IgD-negative memory B cell (primary cell): ENCODE measurements at regions not wholly inside any gene's neighbourhood (a gene's known extent, or its start where the extent isn't known, plus 50 kb on each side); places are given as distances from the start of the nearest gene placed in this dataset.
"Not testable (repeated sequence)": the region's sequence is repeated elsewhere in the genome, so short reads cannot be mapped to it uniquely, and the experiment has no call there.

ENCODE experiments used
- H3K27ac Mint-ChIP-seq, 3 donors: one replicate each; pipeline ENCODE4 v1.8.0; 2020 to 2022; ENCODE audit warnings: mild to moderate bottlenecking in 3 of 3, mixed read lengths in 3 of 3, moderate library complexity in 1 of 3
- H3K27me3 Mint-ChIP-seq: one replicate; pipeline ENCODE4 v1.8.0; 2021; ENCODE audit warnings: mixed read lengths
- H3K36me3 Mint-ChIP-seq: one replicate; pipeline ENCODE4 v1.8.0; 2020; ENCODE audit warnings: mild to moderate bottlenecking, mixed read lengths
- H3K4me1 Mint-ChIP-seq, 3 donors: one replicate each; pipeline ENCODE4 v1.8.0; 2020 to 2022; ENCODE audit warnings: mixed read lengths in 3 of 3, mild to moderate bottlenecking in 1 of 3
- H3K4me3 Mint-ChIP-seq, 4 donors: one replicate each; pipeline ENCODE4 v1.8.0; 2020 to 2022; ENCODE audit warnings: mild to moderate bottlenecking in 4 of 4, mixed read lengths in 4 of 4, moderate library complexity in 3 of 4
- H3K9me3 Mint-ChIP-seq, 3 donors: one replicate each; pipeline ENCODE4 v1.8.0; 2020 to 2021; ENCODE audit warnings: mixed read lengths in 3 of 3, mild to moderate bottlenecking in 1 of 3

- no peak overlapping the region for H3K4me3 Mint-ChIP-seq
- no peaks in the 10 kb centered on the region for H3K9me3 Mint-ChIP-seq
- H3K36me3 Mint-ChIP-seq, result peaks cover 6% of the 10 kb centered on the region
- H3K4me1 Mint-ChIP-seq, result peaks cover 0 to 6% (median 0%) of the 10 kb centered on the region in 3 donors
- no peak overlapping the region for H3K27ac Mint-ChIP-seq
- H3K27me3 Mint-ChIP-seq, result no peaks in the 10 kb centered on the region
Observed at GRCh38 chr2:113818382-113818951, 62.0 kb upstream of the SLC35F5 start.

GRCh38 chr2:113813396-113813795 is 57.0 kb upstream of the SLC35F5 start:
- H3K27me3 Mint-ChIP-seq, H3K4me3 Mint-ChIP-seq, H3K9me3 Mint-ChIP-seq, H3K36me3 Mint-ChIP-seq, H3K27ac Mint-ChIP-seq, H3K4me1 Mint-ChIP-seq: not testable (repeated sequence)

GRCh38 chr2:113812204-113812603 is 55.8 kb upstream of the SLC35F5 start:
- Mint-ChIP-seq H3K4me3 (no peak overlapping the region), H3K9me3 (peaks cover 0 to 1% (median 0%) of the 10 kb centered on the region in 3 donors), H3K4me1 (peaks cover 0 to 4% (median 4%) of the 10 kb centered on the region in 3 donors), H3K36me3 (peaks cover 9% of the 10 kb centered on the region), H3K27me3 (no peaks in the 10 kb centered on the region), H3K27ac (no peak overlapping the region)

- H3K27ac Mint-ChIP-seq, result no peak overlapping the region
Observed at GRCh38 chr2:113809076-113809736, 52.8 kb upstream of the SLC35F5 start.

GRCh38 chr2:113807721-113808120 is 51.3 kb upstream of the SLC35F5 start:
- H3K27me3 Mint-ChIP-seq, result no peaks in the 10 kb centered on the region
- peaks cover 0 to 1% (median 0%) of the 10 kb centered on the region in 3 donors for H3K9me3 Mint-ChIP-seq
- H3K4me3 Mint-ChIP-seq, result no peak overlapping the region
- no peak overlapping the region for H3K27ac Mint-ChIP-seq
- H3K4me1 Mint-ChIP-seq, result peaks cover 0 to 4% (median 0%) of the 10 kb centered on the region in 3 donors
- peaks cover 4% of the 10 kb centered on the region for H3K36me3 Mint-ChIP-seq

More at GRCh38 chr2:113809076-113809736, 52.8 kb upstream of the SLC35F5 start:
- H3K27me3 Mint-ChIP-seq, result no peaks in the 10 kb centered on the region
- no peak overlapping the region for H3K4me3 Mint-ChIP-seq
- peaks cover 0 to 1% (median 0%) of the 10 kb centered on the region in 3 donors for H3K9me3 Mint-ChIP-seq
- H3K4me1 Mint-ChIP-seq, result peaks cover 0 to 4% (median 0%) of the 10 kb centered on the region in 3 donors
- H3K36me3 Mint-ChIP-seq, result peaks cover 6% of the 10 kb centered on the region

- H3K27me3 Mint-ChIP-seq, result no peaks in the 10 kb centered on the region
- H3K27ac Mint-ChIP-seq, result no peak overlapping the region
- H3K4me3 Mint-ChIP-seq, result no peak overlapping the region
- peaks cover 0 to 1% (median 0%) of the 10 kb centered on the region in 3 donors for H3K9me3 Mint-ChIP-seq
- H3K4me1 Mint-ChIP-seq, result no peaks in the 10 kb centered on the region
- peaks cover 2% of the 10 kb centered on the region for H3K36me3 Mint-ChIP-seq
Observed at GRCh38 chr2:113806217-113806913, 49.9 kb upstream of the SLC35F5 start.
